Motor neuron (in vitro differentiated cells): ENCODE measurements at regions not wholly inside any gene's neighbourhood (a gene's known extent, or its start where the extent isn't known, plus 50 kb on each side); places are given as distances from the start of the nearest gene placed in this dataset.
"Not testable (repeated sequence)": the region's sequence is repeated elsewhere in the genome, so short reads cannot be mapped to it uniquely, and the experiment has no call there.

Experiments used
- ATAC-seq, 8 experiments: fragments of 200-7000 bp; cut with Tn5 transposase; replicated peaks in 6 of 8; 2 replicates each; pipeline ENCODE4 v1.8.0; 2021; ENCODE audit warnings: mild to moderate bottlenecking in 8 of 8, moderate library complexity in 8 of 8
- H3K27ac ChIP-seq, 2 donors: fragments of 250-450 bp; sonication (Bioruptor Pico); 2 replicates each; pipeline ENCODE4 v1.9.0; 2021; ENCODE audit warnings: antibody characterized with exemption in 2 of 2, mild to moderate bottlenecking in 2 of 2, moderate library complexity in 1 of 2
- H3K4me1 ChIP-seq, 2 donors: fragments of 250-450 bp; sonication (Bioruptor Pico); replicated peaks in 1 of 2; 2 replicates each; pipeline ENCODE4 v1.6.1; 2021; ENCODE audit warnings: antibody characterized with exemption in 2 of 2, mild to moderate bottlenecking in 2 of 2, moderate library complexity in 1 of 2
- H3K4me3 ChIP-seq, 5 donors: fragments of 250-450 bp; sonication (Bioruptor Pico); 2 replicates each; pipeline ENCODE4 v1.9.0; 2021; ENCODE audit warnings: antibody characterized with exemption in 5 of 5, mild to moderate bottlenecking in 5 of 5, moderate library complexity in 4 of 5
- WGBS, 10 experiments: fragments of 450-650 bp; shearing (Covaris generic); methylation state at CpG; one replicate each; pipeline ENCODE4 v1.0.0; 2022; 5-methylcytosine and 5-hydroxymethylcytosine counted together
- in situ Hi-C, 9 experiments: fragments of 400-800 bp; cut with MboI; loops; one replicate each; pipeline ENCODE4 v1.15.0; 2021; ENCODE audit warnings: low sequenced_read_pairs in 9 of 9, low pct_unique_long_range_greater_than_20kb in 2 of 9; ENCODE audit not compliant: unreplicated experiment in 9 of 9

DNA sequence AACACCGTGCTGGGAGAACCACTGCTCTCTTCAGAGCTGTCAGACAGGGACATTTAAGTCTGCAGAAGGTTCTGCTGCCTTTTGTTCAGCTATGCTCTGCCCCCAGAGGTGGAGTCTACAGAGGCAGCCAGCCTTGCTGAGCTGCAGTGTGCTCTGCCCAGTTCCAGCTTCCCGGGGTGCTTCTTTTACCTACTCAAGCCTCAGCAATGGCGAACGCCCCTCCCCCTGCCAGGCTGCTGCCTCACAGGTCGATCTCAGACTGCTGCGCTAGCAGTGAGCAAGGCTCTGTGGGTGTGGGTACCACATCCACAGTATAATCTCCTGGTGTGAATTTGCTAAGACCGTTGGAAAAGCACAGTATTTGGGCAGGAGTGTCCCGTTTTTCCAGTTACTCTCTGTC, 133.1 kb upstream of the PHYHIPL start:
- H3K4me3 ChIP-seq, H3K27ac ChIP-seq, H3K4me1 ChIP-seq, in situ Hi-C loops: not testable (repeated sequence)
- ATAC-seq = peak in 1 of 8 experiments; percentile 21
- WGBS, 10 experiments = 40 to 80% (median 63%) methylated on average over 1 to 6 of the region's 8 CpGs; no CpG with 5 or more reads in 4 of the 10 experiments

DNA sequence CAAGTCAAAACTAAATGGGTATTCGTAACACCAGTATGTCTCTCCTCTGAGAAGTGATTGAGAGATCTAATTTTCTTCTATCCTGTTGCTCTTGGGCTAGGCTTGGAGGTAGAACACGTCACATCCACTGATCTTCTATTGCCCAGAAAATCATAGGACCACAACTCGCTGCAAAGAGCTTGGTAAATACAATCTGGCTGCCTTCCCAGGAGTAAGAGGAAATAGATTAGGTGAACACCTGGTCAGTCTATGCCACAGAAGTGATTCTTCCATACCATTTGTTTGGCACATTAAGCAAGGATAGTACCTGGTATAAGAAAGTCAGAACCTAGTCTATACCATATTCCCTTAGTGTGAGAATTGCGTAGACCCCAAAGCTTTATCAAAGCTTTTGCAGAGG, 129.3 kb upstream of the PHYHIPL start:
- H3K4me1 ChIP-seq = no peaks in the 10 kb centered on the region

DNA sequence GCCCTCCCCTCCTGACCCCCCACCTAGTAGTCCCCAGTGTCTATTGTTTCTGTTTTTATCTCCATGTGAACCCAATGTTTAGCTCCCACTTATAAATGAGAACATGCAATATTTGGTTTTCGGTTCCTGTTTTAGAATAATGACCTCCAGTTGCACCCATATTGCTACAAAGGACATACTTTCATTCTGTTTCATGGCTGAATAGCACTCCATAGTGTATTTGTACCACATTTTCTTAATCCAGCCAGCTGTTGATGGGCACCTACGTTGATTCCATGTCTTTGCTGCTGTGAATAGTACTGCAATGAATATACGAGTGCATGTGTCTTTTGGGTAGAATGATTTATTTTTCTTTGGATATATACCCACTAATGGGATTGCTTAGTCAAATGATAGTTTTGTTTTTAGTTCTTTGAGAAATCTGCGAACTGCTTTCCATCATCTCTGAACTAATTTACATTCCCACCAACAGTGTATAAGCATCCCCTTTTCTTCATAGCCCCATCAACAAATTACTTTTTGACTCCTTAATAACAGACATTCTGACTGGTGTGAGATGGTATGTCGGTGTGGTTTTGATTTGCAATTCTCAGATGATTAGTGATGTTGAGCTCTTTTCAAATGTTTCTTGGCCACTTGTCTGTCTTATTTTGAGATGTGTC, 128.4 kb upstream of the PHYHIPL start:
- ATAC-seq = no peak

More for the DNA sequence above, 129.3 kb upstream of the PHYHIPL start:
- Histone ChIP-seq H3K27ac (no peak overlapping the region), H3K4me3 (no peak overlapping the region)
- ATAC-seq = no peak
- in situ Hi-C loops = no loop called here
- WGBS, 10 experiments = 33 to 94% (median 68%) methylated on average over 1 to 4 of the region's 4 CpGs; no CpG with 5 or more reads in 2 of the 10 experiments

DNA sequence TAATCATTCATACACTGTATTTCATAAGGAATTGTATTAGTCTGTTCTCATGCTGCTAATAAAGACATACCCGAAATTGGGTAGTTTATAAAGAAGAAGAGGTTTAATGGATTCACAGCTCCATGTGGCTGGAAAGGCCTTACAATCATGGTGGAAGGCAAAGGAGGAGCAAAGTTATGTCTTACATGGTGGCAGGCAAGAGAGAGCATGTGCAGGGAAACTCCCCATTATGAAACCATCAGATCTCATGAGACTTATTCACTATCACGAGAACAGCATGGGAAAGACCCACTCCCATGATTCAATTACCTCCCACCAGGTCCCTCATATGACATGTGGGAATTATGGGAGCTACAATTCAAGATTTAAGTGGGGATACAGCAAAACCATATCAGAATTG, 122.9 kb upstream of the PHYHIPL start:
- H3K4me3 ChIP-seq, H3K4me1 ChIP-seq, in situ Hi-C loops, H3K27ac ChIP-seq, ATAC-seq: not testable (repeated sequence)
- 34 to 100% (median 86%) methylated on average over 1 to 2 of the region's 2 CpGs; no CpG with 5 or more reads in 6 of the 10 experiments for whole genome bisulfite sequencing, 10 experiments

More for the DNA sequence above, 128.4 kb upstream of the PHYHIPL start:
- Histone ChIP-seq H3K4me3 (no peak overlapping the region), H3K4me1 (no peaks in the 10 kb centered on the region), H3K27ac (no peak overlapping the region)
- WGBS, 10 experiments = 12 to 100% (median 83%) methylated on average over 1 to 5 of the region's 5 CpGs
- in situ Hi-C loops = no loop called here

DNA sequence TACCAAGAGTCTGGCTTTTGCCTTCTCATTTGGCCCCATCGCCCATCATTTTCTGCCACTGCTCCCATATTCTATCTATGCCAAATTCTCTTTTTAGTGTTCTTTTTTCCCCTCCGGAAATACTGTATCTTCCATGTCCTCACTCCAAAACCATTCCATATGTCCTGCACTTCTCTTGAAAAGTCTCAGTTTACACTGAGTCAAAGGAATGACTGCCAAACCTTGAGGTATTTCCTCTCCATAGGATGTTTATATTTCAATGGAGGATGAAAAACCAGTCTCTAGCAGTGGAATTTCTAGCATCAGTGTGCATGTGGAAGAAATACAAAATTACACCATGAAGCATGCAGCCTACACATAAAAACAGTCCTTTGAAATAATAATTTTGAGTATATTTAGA, 121.4 kb upstream of the PHYHIPL start:
- in situ Hi-C loops = no loop called here

DNA sequence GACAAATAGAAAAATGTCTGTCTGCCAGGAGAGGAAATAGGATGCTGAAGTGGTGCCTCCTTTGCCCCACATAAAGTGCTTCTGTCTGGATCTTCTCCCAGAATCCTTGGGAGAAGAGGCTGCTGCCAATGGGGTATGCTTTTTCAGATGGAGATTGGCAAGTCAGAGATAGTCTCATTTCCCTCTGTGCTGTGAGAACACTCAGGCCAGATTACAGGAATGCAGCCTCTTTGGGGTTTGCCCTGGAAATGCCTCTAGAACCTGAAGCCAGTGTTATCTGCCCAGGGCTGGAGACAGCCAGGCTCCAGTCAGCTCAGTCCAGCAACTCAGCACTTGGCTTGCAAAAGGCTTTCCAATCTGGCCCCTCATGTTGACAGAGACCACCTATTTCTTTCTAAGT, 119.1 kb upstream of the PHYHIPL start:
- Histone ChIP-seq H3K4me1 (no peaks in the 10 kb centered on the region), H3K27ac (no peak overlapping the region), H3K4me3 (no peak overlapping the region)
- ATAC-seq = no peak
- in situ Hi-C loops = no loop called here

More for the DNA sequence above, 121.4 kb upstream of the PHYHIPL start:
- no peak overlapping the region for H3K4me3 ChIP-seq
- WGBS, 10 experiments = 0 to 100% (median 74%) methylated on average over 1 to 2 of the region's 2 CpGs; no CpG with 5 or more reads in 1 of the 10 experiments
- no peak for ATAC-seq
- no peaks in the 10 kb centered on the region for H3K4me1 ChIP-seq
- no peak overlapping the region for H3K27ac ChIP-seq

DNA sequence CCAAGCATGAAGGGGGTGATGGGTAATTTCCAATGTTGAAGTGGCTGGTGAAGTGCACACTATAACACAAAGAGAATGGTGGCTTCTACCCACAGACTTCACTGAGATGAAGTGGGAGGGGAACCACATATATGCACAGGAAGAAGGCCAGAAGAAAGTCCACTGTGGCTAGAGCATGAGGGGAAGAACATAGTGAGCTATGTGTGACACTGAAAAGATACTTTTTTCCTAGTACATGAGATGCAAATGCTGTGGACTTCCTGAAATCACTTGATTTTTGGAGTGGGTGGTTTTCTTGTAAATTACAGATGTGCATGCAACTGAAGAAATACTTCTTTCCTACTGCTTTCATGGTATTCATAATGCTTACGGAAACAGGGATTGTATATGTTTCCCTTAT, 115.6 kb upstream of the PHYHIPL start:
- Histone ChIP-seq H3K4me1 (peaks cover 9 to 18% of the 10 kb centered on the region in 2 donors), H3K27ac (no peak overlapping the region), H3K4me3 (no peak overlapping the region)
- 17 to 100% (median 100%) methylated on average over 1 of the region's 1 CpG; no CpG with 5 or more reads in 5 of the 10 experiments for WGBS, 10 experiments
- in situ Hi-C loops = no loop called here
- ATAC-seq = peak in 1 of 8 experiments; percentile 46

DNA sequence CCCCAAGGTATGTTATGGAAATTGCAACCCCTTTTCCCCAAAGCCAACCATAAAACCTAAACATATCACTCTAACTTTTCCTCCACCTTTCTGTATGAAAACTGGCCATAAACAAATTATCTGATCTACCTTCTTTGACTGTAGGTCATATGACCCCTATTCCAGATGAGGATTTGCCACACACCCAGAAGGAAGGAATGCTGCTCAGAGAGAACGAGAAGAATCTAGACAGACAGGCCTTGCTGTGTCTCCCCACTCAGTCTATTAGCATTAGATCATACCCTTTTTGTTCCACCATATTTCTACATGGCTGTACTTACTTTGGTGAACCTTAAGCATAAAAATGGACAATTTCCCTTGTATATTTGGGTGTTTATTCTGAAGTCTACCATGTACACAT, 113.0 kb upstream of the PHYHIPL start:
- in situ Hi-C loops = no loop called here
- Histone ChIP-seq H3K4me3 (no peak overlapping the region), H3K27ac (no peak overlapping the region), H3K4me1 (peaks cover 9 to 23% of the 10 kb centered on the region in 2 donors)
- ATAC-seq = no peak
- 40 to 100% (median 86%) methylated on average over 1 of the region's 1 CpG; no CpG with 5 or more reads in 5 of the 10 experiments for WGBS, 10 experiments

DNA sequence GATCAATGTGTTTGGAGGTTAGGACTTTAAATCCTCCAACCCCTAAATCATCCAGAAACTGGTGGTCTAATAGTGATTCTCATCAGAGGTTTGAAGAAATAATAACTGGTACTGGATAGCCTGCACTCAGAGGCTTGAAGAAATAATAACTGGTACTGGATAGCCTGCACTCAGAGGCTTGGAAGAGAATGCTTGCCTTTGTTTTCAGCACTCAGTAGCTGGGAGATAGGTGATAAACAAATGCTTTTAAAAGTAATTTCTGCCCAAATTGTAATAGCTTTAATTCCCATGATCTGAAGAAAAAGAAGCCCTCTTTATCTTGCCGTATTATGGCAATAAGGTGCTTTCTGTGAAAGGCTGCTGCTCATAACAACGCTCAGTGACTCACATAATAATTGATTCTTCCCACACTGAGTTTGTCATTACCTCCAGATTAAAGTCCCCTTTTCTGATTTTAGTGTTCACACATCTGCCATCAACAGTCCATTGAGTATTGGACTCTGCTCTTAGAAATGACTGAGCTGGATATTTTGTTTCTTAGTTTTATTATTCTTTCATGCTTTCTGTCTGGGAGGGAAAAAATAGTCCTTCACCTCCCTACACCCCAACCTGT, 112.3 kb upstream of the PHYHIPL start:
- peaks cover 9 to 30% of the 10 kb centered on the region in 2 donors for H3K4me1 ChIP-seq
- H3K27ac ChIP-seq = no peak overlapping the region
- in situ Hi-C loops = no loop called here
- no peak overlapping the region for H3K4me3 ChIP-seq
- WGBS, 10 experiments = 50 to 100% (median 78%) methylated on average over 1 to 2 of the region's 2 CpGs; no CpG with 5 or more reads in 1 of the 10 experiments
- ATAC-seq = peak in 5 of 8 experiments; percentile 52 to 66 (median 61)

DNA sequence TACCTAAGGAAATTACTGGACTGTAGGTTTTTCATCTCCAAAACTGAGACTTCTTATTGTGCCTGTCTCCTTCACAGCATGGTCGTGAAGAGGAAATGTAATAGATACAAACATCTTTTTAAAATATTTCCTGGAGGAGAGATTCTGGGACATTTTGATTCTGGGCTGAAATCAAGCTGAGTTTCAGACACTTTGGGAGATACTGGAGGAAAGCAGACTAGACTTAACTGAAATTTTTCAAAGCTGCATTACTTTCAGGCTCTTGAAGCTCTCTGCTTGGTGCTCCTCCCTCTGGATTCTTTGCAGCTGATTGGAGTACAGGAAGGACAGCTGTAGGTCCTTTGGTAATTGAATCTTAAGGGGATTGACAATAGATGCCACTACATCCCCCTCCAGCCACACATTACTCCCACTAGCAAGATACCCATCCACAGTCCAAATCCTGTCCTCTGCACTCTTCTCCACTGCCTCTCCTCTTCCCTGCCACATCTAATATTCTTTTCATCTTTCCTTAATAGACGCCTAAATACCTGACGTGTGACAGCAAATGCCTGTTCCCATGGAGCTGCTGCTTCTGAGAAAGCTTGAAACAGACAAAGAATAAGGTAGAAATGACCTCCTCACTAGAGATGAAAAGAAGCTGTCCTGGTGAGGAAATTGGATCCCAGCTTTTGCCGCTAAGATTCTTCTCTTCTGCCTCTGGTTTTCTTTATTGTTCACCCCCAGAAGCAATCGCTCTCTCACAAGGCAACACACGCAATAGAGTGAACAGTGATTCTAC, 111.5 kb upstream of the PHYHIPL start:
- WGBS, 10 experiments = 47 to 91% (median 72%) methylated on average over 2 to 6 of the region's 6 CpGs; no CpG with 5 or more reads in 2 of the 10 experiments
- no peak overlapping the region for H3K4me3 ChIP-seq
- no peak overlapping the region for H3K27ac ChIP-seq
- peak in 1 of 8 experiments; percentile 45 for ATAC-seq
- in situ Hi-C loops = no loop called here
- H3K4me1 ChIP-seq = peaks cover 9 to 31% of the 10 kb centered on the region in 2 donors

DNA sequence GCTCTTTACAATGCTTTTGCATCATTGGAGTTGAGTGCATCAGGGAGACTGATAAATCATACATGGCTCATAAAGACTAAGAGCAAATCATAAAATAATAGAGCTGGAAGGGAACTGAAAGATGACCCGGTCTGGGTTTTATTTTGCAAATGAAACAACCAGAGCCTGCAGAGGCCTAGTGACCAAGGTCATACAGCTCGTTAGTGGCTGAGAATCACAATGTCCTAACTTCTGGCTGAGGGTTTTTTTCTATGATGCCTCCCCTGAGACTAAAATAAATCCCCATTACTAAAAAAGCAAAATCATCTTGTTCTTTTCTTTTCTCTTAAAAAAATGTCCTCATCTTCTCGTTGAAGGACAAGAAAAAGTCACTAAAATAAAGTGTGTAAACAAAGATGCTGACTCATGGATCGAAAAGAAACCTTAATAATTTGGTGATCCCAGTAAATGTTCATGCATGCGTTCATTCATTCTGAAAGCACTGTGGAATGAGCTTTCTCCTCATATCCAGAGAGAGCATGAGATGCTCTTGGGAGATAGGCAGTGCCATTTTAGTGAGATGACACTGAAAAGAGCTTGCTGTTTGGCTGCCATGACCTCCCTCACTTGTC, 107.8 kb upstream of the PHYHIPL start:
- no peak overlapping the region for H3K27ac ChIP-seq
- in situ Hi-C loops = no loop called here
- H3K4me1 ChIP-seq = peaks cover 9 to 31% of the 10 kb centered on the region in 2 donors
- peak in 4 of 8 experiments; percentile 47 to 79 (median 54) for ATAC-seq
- 22 to 73% (median 40%) methylated on average over 2 to 5 of the region's 5 CpGs for WGBS, 10 experiments
- no peak overlapping the region for H3K4me3 ChIP-seq

DNA sequence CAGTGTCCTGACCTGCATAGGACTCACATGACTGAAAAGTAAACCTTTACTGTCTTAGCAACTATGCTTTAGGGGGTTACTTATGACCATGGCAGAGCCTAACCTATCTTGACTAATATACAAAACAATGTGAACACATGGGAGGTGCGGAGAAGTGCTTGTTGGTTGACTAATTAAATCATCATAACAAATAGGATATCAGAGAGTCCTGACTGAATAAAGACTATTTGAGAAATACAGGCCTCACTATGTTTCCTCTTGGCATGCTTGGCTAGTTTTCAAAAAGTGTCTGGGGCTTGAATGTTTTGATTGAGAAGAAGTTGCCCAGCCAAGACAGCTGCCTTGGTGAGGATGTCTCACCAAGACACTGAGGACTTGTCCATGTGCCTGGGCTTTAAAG, 104.4 kb upstream of the PHYHIPL start:
- no peak for ATAC-seq
- peaks cover 0 to 13% of the 10 kb centered on the region in 2 donors for H3K4me1 ChIP-seq
- in situ Hi-C loops = no loop called here
- no peak overlapping the region for H3K27ac ChIP-seq
- H3K4me3 ChIP-seq = no peak overlapping the region
- WGBS, 10 experiments = 0 to 100% (median 83%) methylated on average over 1 of the region's 1 CpG; no CpG with 5 or more reads in 3 of the 10 experiments
